ENCODE measurements at regions not wholly inside any gene's neighbourhood (a gene's known extent, or its start where the extent isn't known, plus 50 kb on each side); places are given as distances from the start of the nearest gene placed in this dataset.

DNA sequence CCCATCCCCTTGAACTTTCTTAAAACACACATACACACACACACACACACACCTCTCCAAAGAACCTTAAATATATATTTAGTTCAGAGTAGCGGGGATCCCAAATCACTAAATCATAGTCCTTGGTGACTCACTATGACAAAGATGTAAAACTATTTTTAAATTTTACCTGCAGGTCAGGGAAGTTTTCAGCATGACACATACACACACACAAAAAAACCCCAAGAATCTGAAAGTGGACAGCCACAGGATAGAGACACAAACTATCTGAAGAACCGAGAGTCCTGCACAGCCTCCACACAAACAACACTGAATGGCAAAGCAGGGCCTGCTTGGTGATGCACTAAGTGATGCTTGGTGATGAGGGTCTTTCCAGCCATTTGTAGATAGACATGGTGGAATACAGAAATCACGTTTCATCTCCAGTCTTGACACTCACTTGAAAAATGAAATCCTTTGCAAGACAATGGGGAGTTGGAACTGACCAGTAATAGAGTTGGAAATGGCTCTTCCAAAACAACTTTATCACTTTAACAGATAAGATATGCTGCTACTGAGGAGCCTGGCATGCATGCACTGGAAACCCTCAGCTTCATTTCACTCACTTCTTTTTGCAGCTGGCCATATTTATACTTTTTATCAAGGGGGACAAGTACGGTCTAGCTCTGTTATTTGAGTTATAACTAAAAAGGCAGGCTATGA lies 307.3 kb downstream of the RAPGEF2 start:
- TF ChIP-seq, protein P1, sequence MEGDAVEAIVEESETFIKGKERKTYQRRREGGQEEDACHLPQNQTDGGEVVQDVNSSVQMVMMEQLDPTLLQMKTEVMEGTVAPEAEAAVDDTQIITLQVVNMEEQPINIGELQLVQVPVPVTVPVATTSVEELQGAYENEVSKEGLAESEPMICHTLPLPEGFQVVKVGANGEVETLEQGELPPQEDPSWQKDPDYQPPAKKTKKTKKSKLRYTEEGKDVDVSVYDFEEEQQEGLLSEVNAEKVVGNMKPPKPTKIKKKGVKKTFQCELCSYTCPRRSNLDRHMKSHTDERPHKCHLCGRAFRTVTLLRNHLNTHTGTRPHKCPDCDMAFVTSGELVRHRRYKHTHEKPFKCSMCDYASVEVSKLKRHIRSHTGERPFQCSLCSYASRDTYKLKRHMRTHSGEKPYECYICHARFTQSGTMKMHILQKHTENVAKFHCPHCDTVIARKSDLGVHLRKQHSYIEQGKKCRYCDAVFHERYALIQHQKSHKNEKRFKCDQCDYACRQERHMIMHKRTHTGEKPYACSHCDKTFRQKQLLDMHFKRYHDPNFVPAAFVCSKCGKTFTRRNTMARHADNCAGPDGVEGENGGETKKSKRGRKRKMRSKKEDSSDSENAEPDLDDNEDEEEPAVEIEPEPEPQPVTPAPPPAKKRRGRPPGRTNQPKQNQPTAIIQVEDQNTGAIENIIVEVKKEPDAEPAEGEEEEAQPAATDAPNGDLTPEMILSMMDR (IDR thresholded peaks at IDR 0.05; ENCODE audit: insufficient read depth, low read depth, low read length), result no peak
- no peak overlapping the region for H3K4me3 ChIP-seq (ENCODE audit: low read depth, low read length)
- DNase-seq (ENCODE audit: low read depth), result peak; percentile 17

DNA sequence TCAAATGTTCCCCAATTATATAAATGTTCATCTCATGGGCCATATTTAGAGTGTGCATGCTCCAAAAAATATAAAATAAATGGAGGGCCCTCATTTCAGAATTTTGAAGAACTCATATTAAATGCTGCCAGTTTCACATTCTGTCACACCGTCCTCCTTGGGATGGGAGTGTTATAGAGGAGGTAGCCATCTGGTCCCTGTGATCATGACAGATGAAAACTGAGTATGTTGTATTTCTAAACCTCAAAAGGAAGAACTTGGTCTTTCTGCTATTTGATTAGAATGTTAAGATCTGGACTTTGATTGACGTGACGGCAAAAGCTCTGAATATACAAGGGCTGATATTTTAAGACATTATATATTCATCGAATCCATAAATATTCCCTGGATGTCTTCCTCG lies 308.0 kb downstream of the RAPGEF2 start:
- no peak overlapping the region for H3K4me3 ChIP-seq (ENCODE audit: low read depth, low read length)
- TF ChIP-seq, protein P1 (IDR thresholded peaks at IDR 0.05; ENCODE audit: insufficient read depth, low read depth, low read length), result no peak
- DNase-seq (ENCODE audit: low read depth), result no peak

DNA sequence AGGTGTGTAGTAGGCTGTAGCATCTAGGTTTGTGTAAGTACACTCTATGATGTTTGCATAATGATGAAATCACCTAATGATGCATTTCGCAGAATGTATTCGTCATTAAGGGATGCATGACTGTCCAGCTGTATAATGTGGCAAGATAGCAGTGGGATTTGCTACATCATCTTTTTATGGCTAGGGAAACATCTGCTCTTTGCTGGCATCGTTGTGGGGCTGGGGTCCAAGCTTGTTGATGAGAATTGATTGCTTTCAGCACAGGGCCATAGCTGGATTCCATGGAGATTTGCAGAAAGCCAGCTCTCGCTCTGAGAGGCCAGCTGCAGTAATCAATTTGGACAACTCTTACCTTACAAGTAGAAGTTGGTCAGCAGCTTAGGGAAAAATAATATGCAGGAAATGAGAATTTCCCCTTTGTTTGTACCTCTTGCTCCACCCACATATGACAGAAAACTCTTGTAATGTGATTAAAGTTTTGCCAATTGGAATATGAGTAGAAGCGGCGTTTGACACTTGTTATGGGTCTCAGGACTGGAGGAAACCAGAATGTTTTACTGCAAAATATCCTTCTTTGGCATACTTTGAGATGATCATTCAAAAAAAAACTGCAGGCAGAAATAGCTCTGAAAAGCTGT lies 310.5 kb downstream of the RAPGEF2 start:
- peak; percentile 24 for DNase-seq (ENCODE audit: low read depth)
- TF ChIP-seq, protein P1 (IDR thresholded peaks at IDR 0.05; ENCODE audit: insufficient read depth, low read depth, low read length), result no peak
- no peak overlapping the region for H3K4me3 ChIP-seq (ENCODE audit: low read depth, low read length)

DNA sequence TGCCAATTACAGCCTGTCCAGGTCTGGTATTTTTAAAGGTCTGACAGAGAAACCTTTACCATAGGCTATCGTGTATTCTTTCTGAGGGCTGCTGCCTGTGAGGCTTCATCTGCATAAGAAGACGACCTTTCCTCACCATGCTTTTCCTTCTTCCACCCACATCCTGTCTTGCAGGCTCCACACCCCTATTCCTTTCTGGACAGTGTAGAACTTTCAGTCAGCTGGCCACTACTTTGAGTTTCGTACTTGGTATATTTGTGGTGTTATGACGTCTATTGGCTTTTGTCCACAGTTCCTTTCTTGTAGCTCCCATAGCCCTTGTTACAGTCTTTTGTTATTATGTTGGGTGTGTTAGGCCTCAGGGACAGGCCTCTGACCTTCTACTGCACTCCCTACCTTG lies 311.4 kb downstream of the RAPGEF2 start:
- TF ChIP-seq, protein P1 (IDR thresholded peaks at IDR 0.05; ENCODE audit: insufficient read depth, low read depth, low read length), result no peak
- no peak overlapping the region for H3K4me3 ChIP-seq (ENCODE audit: low read depth, low read length)
- no peak for DNase-seq (ENCODE audit: low read depth)

DNA sequence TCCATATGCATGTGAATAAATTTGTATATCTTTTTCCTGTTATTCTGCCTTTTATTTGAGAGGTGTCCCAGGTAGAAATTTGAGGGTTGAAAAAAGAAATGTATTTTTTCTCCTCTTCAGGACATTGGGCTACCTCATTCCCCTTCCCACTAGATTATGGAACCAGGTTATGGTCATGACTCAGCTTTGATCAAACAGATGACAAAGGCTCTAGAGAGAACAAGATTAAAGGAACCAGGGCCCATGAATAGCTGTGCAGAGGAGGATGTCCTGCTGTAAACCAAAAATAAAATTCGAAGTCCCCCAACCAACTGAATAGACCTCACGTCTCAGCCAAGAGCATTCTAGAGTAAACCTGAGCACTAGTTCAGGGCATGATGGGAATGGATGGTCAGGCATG lies 313.2 kb downstream of the RAPGEF2 start:
- no peak overlapping the region for H3K4me3 ChIP-seq (ENCODE audit: low read depth, low read length)
- TF ChIP-seq, protein P1 (IDR thresholded peaks at IDR 0.05; ENCODE audit: insufficient read depth, low read depth, low read length), result no peak
- DNase-seq (ENCODE audit: low read depth), result no peak

DNA sequence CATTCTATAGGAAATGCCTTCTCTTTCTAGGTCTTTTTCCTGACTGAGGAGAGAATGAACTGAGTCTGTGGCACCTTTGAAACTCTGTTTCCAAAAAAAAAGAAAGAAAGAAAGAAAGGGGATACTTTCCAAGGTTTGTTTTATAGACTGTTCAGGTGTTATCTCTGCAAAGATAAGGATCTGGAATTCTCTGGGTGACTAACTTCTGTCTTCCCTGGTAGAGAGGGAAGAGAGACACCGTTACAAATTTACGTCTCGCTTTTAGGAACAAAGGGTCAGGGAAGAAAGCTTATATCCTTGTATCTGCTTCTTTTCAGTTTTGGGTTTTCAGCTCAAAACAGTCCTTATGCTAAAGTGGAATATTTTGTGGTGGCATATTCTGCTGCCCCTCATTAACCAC lies 314.1 kb downstream of the RAPGEF2 start:
- DNase-seq (ENCODE audit: low read depth), result no peak
- no peak overlapping the region for H3K4me3 ChIP-seq (ENCODE audit: low read depth, low read length)
- TF ChIP-seq, protein P1 (IDR thresholded peaks at IDR 0.05; ENCODE audit: insufficient read depth, low read depth, low read length), result no peak
